SU-DHL-6 (cell line): ENCODE measurements at regions not wholly inside any gene's neighbourhood (a gene's known extent, or its start where the extent isn't known, plus 50 kb on each side); places are given as distances from the start of the nearest gene placed in this dataset.

Experiments used
- CTCF ChIP-seq: fragments of 200-600 bp; sonication (generic); IDR thresholded peaks from one replicate; pipeline ENCODE4 v1.5.1; 2017; ENCODE audit warnings: antibody characterized with exemption, mild to moderate bottlenecking, low read length, moderate library complexity; ENCODE audit not compliant: insufficient read depth, poor library complexity, severe bottlenecking
- EZH2phosphoT487 ChIP-seq: fragments of 200-600 bp; sonication (generic), shearing (Covaris generic); conservative IDR thresholded peaks from 2 replicates; pipeline ENCODE4 v1.6.1; 2018; ENCODE audit warnings: mild to moderate bottlenecking, antibody characterized with exemption, low read length, moderate library complexity, mixed read lengths

GRCh38 chr3:188067932-188068331 lies 86.0 kb upstream of the LPP start:
- TF ChIP-seq CTCF = no peak
- TF ChIP-seq EZH2phosphoT487 = no peak
